Mesendoderm (in vitro differentiated cells): ENCODE measurements at regions not wholly inside any gene's neighbourhood (a gene's known extent, or its start where the extent isn't known, plus 50 kb on each side); places are given as distances from the start of the nearest gene placed in this dataset.

Source experiments
- DNase-seq: peaks from one replicate; pipeline ENCODE4 v3.0.0; 2013
- H2AK5ac ChIP-seq: 2 replicates; pipeline ENCODE4 v1.6.1; 2013; ENCODE audit warnings: low read length, inconsistent platforms
- H2BK120ac ChIP-seq: 2 replicates; pipeline ENCODE4 v1.6.1; 2013; ENCODE audit warnings: low read depth, mild to moderate bottlenecking, low read length, moderate library complexity, mixed read lengths
- H2BK15ac ChIP-seq: replicated peaks from 2 replicates; pipeline ENCODE4 v1.6.1; 2013; ENCODE audit warnings: low read depth, mild to moderate bottlenecking, moderate library complexity
- H2BK5ac ChIP-seq: 2 replicates; pipeline ENCODE4 v1.6.1; 2013; ENCODE audit warnings: low read length, inconsistent platforms
- H3K18ac ChIP-seq: 2 replicates; pipeline ENCODE4 v1.6.1; 2013; ENCODE audit warnings: mild to moderate bottlenecking, low read length, mixed read lengths
- H3K23ac ChIP-seq: one replicate; pipeline ENCODE4 v1.6.1; 2013; ENCODE audit warnings: low read length
- H3K27ac ChIP-seq: 2 replicates; pipeline ENCODE4 v1.5.1; 2013; ENCODE audit warnings: low read depth, mild to moderate bottlenecking, inconsistent platforms, low read length, moderate library complexity
- H3K27me3 ChIP-seq: 2 replicates; pipeline ENCODE4 v1.6.1; 2013; ENCODE audit warnings: low read length, control low read depth, mild to moderate bottlenecking, inconsistent platforms; ENCODE audit not compliant: insufficient read depth, poor library complexity
- H3K36me3 ChIP-seq: 2 replicates; pipeline ENCODE4 v1.6.1; 2013; ENCODE audit warnings: low read length, inconsistent platforms; ENCODE audit not compliant: control insufficient read depth, insufficient read depth
- H3K4ac ChIP-seq: one replicate; pipeline ENCODE4 v1.6.1; 2013; ENCODE audit warnings: low read depth, mild to moderate bottlenecking, low read length, moderate library complexity
- H3K4me1 ChIP-seq: 2 replicates; pipeline ENCODE4 v1.6.1; 2013; ENCODE audit warnings: low read depth, low read length, inconsistent platforms; ENCODE audit not compliant: control insufficient read depth
- H3K4me2 ChIP-seq: 2 replicates; pipeline ENCODE4 v1.6.1; 2013; ENCODE audit warnings: low read length
- H3K4me3 ChIP-seq: 2 replicates; pipeline ENCODE4 v1.5.1; 2013; ENCODE audit warnings: mild to moderate bottlenecking, low read length
- H3K56ac ChIP-seq: one replicate; pipeline ENCODE4 v1.6.1; 2013; ENCODE audit warnings: low read length
- H3K79me1 ChIP-seq: 2 replicates; pipeline ENCODE4 v1.6.1; 2013; ENCODE audit warnings: low read length, inconsistent platforms
- H3K79me2 ChIP-seq: 2 replicates; pipeline ENCODE4 v1.6.1; 2013; ENCODE audit warnings: mild to moderate bottlenecking, low read length; ENCODE audit not compliant: control insufficient read depth, insufficient read depth
- H3K9ac ChIP-seq: 2 replicates; pipeline ENCODE4 v1.6.1; 2013; ENCODE audit warnings: low read length, inconsistent platforms
- H4K5ac ChIP-seq: one replicate; pipeline ENCODE4 v1.6.1; 2013; ENCODE audit warnings: low read length
- H4K8ac ChIP-seq: one replicate; pipeline ENCODE4 v1.6.1; 2013; ENCODE audit warnings: low read depth, mild to moderate bottlenecking, control low read depth, low read length, moderate library complexity
- WGBS: extraction: QIAGEN DNeasy Blood & Tissue Kit; methylation state at CpG from one replicate; pipeline ENCODE4 v1.1.7; 2013; ENCODE audit warnings: low lambda C conversion rate, missing lambda C conversion rate; ENCODE audit not compliant: insufficient coverage; ENCODE audit errors: extremely low coverage; 5-methylcytosine and 5-hydroxymethylcytosine counted together

DNA sequence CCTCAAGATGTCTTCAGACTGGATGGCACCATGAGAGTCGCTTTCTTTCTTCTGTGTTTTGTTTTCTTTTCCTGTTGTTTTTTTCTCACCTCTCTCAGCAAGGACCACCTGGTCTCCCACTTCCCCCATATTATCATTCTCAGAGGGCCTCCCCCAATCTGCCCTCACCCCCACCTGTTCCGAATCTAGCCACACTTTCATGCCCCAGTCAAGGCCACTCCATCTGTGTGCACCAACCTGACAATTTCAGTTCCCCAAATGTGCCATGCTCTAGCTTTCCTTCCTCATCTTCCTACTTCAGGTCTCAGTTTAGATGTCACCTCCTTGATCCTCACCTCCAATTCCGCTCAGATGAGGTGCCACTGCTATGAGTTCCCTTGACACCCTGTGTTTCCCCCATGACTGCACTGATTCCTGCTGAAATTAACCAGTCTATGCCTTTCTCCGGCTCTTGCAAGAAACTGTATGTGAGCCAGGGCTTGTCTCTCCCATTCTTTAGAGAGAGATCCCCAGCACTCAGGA is 146.2 kb downstream of the PLPP3 start:
- no peak overlapping the region for H4K5ac ChIP-seq
- H3K23ac ChIP-seq: no peak overlapping the region
- no peak overlapping the region for H3K9ac ChIP-seq
- H3K4me1 ChIP-seq: peaks cover 35% of the 10 kb centered on the region
- no peak overlapping the region for H2AK5ac ChIP-seq
- peak overlapping the region; percentile 3 for H2BK5ac ChIP-seq
- no peak overlapping the region for H3K4me3 ChIP-seq
- H3K4me2 ChIP-seq: no peak overlapping the region
- no peaks in the 10 kb centered on the region for H3K27me3 ChIP-seq
- H3K36me3 ChIP-seq: no peaks in the 10 kb centered on the region
- no peaks in the 10 kb centered on the region for H3K79me2 ChIP-seq
- WGBS: no CpG with 5 or more reads among the region's 4 CpGs
- DNase-seq: no peak
- no peak overlapping the region for H3K56ac ChIP-seq
- H3K79me1 ChIP-seq: no peaks in the 10 kb centered on the region
- no peak overlapping the region for H3K18ac ChIP-seq
- H2BK120ac ChIP-seq: no peak overlapping the region
- H2BK15ac ChIP-seq: no peak overlapping the region
- no peak overlapping the region for H4K8ac ChIP-seq
- no peak overlapping the region for H3K4ac ChIP-seq
- no peak overlapping the region for H3K27ac ChIP-seq

DNA sequence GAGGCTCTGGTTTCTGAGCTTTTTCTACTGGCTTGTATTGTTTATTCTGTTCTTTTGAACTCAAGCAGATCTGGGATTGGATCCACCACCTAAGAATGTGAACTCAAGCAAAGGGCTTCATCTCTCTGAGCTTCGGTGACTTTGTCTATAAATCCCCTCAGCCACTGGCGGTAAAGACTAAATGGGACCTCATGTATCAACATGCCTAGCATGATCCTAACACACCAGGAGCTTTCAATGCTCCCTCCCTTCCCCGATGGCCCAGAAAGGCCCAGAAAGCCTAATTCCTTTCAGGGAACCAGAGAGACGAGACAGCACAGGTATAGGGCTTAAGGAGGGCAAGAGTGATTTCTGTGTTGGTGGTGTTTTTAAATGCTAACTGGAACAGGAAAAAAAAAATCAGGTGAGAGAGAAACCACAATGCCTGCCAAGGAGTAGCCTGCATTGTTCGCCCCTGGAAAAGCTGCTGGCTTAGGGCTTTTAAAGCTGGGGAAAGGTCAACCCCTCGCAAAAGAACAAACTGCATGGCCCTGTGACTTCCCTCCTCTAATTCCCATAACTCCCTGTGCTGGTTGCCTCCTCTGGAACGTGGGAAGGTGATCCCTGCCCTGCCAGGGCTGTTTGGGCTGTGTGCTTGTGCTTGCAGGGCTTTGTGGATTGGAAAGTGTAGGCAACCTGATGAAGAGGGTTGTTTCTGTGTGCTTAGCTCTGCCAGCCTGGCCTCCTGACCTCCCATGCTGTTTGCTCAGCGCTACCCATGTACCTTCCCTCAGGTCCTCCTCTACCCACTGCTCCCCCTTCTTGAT is 147.0 kb downstream of the PLPP3 start:
- no peak overlapping the region for H2BK120ac ChIP-seq
- no peak overlapping the region for H3K9ac ChIP-seq
- no peak overlapping the region for H3K4me3 ChIP-seq
- H3K23ac ChIP-seq: no peak overlapping the region
- H3K18ac ChIP-seq: no peak overlapping the region
- H3K4ac ChIP-seq: no peak overlapping the region
- H3K4me2 ChIP-seq: no peak overlapping the region
- H3K4me1 ChIP-seq: peaks cover 29% of the 10 kb centered on the region
- H3K79me1 ChIP-seq: no peaks in the 10 kb centered on the region
- DNase-seq: no peak
- no peak overlapping the region for H2AK5ac ChIP-seq
- H2BK5ac ChIP-seq: no peak overlapping the region
- H4K8ac ChIP-seq: no peak overlapping the region
- no peaks in the 10 kb centered on the region for H3K27me3 ChIP-seq
- WGBS: no CpG with 5 or more reads among the region's 8 CpGs
- no peak overlapping the region for H3K27ac ChIP-seq
- H3K56ac ChIP-seq: peak overlapping the region; percentile 37
- no peak overlapping the region for H2BK15ac ChIP-seq
- H4K5ac ChIP-seq: no peak overlapping the region
- H3K79me2 ChIP-seq: no peaks in the 10 kb centered on the region
- no peaks in the 10 kb centered on the region for H3K36me3 ChIP-seq

DNA sequence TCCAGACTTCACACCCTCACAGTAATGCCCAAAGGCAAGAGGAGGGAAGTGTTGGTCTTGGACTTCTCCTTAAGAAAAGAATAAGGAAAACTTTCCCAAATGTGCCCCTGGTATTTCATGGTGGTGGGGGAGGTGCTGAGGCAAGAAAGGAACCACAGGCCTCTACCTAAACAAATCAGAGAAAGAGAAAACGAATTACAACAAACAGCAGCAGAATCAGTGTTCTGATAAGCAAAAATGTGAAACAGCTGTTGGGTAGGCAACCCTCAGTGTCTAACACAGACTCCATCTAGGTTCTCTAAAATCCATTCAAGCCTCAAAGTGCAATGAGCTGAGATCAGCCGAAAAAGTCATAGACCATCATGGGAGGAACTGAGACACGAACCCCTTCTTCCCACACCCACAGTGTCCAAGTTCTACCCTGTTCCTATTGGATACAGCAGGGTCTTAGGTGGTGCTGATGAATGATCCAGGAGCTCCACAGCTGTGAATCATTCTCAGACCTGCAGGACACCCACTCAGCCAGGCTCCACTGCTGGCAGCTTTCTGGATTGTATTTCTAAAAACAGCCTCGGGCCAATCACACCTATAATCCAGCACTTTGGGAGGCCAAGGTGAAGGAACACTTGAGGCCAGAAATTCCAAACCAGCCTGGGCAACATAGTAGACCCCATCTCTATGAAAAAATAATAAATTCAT is 149.1 kb downstream of the PLPP3 start:
- no CpG with 5 or more reads among the region's 4 CpGs for WGBS
- H2BK15ac ChIP-seq: no peak overlapping the region
- H3K27me3 ChIP-seq: no peaks in the 10 kb centered on the region
- H3K4ac ChIP-seq: no peak overlapping the region
- no peaks in the 10 kb centered on the region for H3K79me1 ChIP-seq
- DNase-seq: peak; percentile 57
- H3K56ac ChIP-seq: peak overlapping the region; percentile 17
- H3K4me2 ChIP-seq: no peak overlapping the region
- H3K4me3 ChIP-seq: no peak overlapping the region
- no peak overlapping the region for H2BK5ac ChIP-seq
- no peaks in the 10 kb centered on the region for H3K36me3 ChIP-seq
- H3K23ac ChIP-seq: no peak overlapping the region
- H3K27ac ChIP-seq: no peak overlapping the region
- no peak overlapping the region for H4K5ac ChIP-seq
- H3K4me1 ChIP-seq: peaks cover 18% of the 10 kb centered on the region
- H3K79me2 ChIP-seq: no peaks in the 10 kb centered on the region
- H3K18ac ChIP-seq: peak overlapping the region; percentile 2
- H3K9ac ChIP-seq: no peak overlapping the region
- H4K8ac ChIP-seq: no peak overlapping the region
- no peak overlapping the region for H2BK120ac ChIP-seq
- H2AK5ac ChIP-seq: no peak overlapping the region

DNA sequence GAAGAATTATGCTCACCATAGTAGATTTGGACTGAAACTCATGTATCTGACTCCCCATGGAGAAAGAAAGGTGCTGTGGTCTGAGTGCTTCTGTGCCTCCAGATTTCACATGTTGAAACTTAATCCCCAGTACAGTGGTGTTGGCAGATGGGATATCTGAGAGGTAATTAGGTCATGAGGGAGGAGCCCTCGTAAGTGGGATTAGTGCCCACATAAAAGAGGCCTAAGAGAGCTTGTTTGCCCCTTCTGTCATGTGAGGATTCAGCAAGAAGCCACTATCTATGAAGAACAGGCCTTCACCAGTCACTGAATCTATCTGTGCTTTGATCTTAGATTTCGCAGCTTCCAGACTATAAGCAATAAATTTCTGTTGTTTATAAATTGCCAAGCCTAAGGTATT is 150.1 kb downstream of the PLPP3 start:
- Histone ChIP-seq H3K4me1 (peaks cover 14% of the 10 kb centered on the region), H3K18ac (no peak overlapping the region), H4K5ac (no peak overlapping the region), H3K23ac (no peak overlapping the region), H3K56ac (no peak overlapping the region), H3K4me2 (no peak overlapping the region), H3K79me1 (no peaks in the 10 kb centered on the region), H3K79me2 (no peaks in the 10 kb centered on the region), H3K27ac (no peak overlapping the region), H2BK15ac (no peak overlapping the region), H3K27me3 (no peaks in the 10 kb centered on the region), H3K4ac (no peak overlapping the region), H3K4me3 (no peak overlapping the region), H4K8ac (no peak overlapping the region), H3K36me3 (no peaks in the 10 kb centered on the region), H2AK5ac (no peak overlapping the region), H3K9ac (no peak overlapping the region), H2BK120ac (no peak overlapping the region), H2BK5ac (no peak overlapping the region)
- WGBS: no CpG with 5 or more reads among the region's 2 CpGs
- peak; percentile 45 for DNase-seq

DNA sequence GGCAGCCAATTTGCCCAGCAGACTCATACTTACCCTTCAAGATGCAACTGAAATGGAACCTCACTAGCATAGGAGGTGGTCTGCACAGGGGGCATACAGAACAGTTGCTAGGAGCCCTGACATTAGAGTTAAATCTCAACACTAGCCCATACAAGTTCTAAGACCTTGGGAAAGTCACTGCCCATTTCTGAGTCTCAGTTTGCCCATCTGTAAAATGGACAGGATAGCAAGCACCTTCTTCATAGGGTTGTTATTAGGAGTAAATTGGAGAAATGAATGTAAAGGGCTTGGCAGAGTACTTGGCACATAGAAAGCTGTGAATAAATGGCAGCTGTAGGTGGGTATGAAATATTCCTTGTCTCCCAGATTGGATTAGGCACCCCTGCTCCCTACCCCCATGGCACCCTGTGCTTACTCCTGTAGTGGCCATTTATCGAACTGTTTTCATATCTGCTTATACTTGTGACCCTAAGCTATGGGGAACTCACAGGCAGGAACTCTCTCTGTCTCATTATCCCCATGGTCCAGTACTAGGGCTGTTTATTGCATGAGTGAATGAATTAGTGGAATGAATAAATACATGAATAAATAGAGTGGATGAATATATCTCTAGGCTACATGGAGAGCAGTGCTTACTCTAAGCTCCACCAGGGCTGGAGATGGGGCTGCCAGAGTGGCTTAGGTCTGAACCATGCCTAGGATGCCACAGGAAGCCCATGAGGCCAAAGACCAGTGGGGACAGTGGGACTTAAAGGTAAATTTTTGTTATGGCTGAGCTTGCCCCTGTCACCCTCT is 152.6 kb downstream of the PLPP3 start:
- H3K18ac ChIP-seq: no peak overlapping the region
- H3K23ac ChIP-seq: no peak overlapping the region
- H2AK5ac ChIP-seq: no peak overlapping the region
- no peak overlapping the region for H3K4ac ChIP-seq
- no peak overlapping the region for H2BK5ac ChIP-seq
- no peak overlapping the region for H4K8ac ChIP-seq
- H3K56ac ChIP-seq: no peak overlapping the region
- no CpG with 5 or more reads among the region's 1 CpG for WGBS
- H3K36me3 ChIP-seq: no peaks in the 10 kb centered on the region
- no peaks in the 10 kb centered on the region for H3K79me2 ChIP-seq
- H3K4me3 ChIP-seq: no peak overlapping the region
- no peak overlapping the region for H3K9ac ChIP-seq
- no peaks in the 10 kb centered on the region for H3K79me1 ChIP-seq
- H3K4me1 ChIP-seq: peaks cover 7% of the 10 kb centered on the region
- H3K27ac ChIP-seq: no peak overlapping the region
- no peak for DNase-seq
- no peak overlapping the region for H2BK15ac ChIP-seq
- no peak overlapping the region for H2BK120ac ChIP-seq
- no peak overlapping the region for H3K4me2 ChIP-seq
- H4K5ac ChIP-seq: no peak overlapping the region
- no peaks in the 10 kb centered on the region for H3K27me3 ChIP-seq
